SK-N-SH treated with all-trans-retinoic acid at 6 μM for 48 hours (cell line): ENCODE measurements at regions not wholly inside any gene's neighbourhood (a gene's known extent, or its start where the extent isn't known, plus 50 kb on each side); places are given as distances from the start of the nearest gene placed in this dataset.

Source experiments
- ATAC-seq: fragments of 200-7000 bp; cut with Tn5 transposase; 3 replicates; pipeline ENCODE4 v1.9.1; 2020; ENCODE audit warnings: mild to moderate bottlenecking, moderate library complexity
- BACH2 ChIP-seq: fragments of 250-450 bp; sonication (Bioruptor Pico); IDR thresholded peaks from 2 replicates; pipeline ENCODE4 v1.9.0; 2021; ENCODE audit warnings: mild to moderate bottlenecking, borderline replicate concordance
- CSDC2 ChIP-seq: fragments of 250-450 bp; sonication (Bioruptor Pico); IDR thresholded peaks from 2 replicates; pipeline ENCODE4 v1.5.0; 2020; ENCODE audit warnings: mild to moderate bottlenecking, moderate library complexity
- ESRRG ChIP-seq: fragments of 250-450 bp; sonication (Bioruptor Pico); IDR thresholded peaks from 2 replicates; pipeline ENCODE4 v1.6.1; 2021; ENCODE audit warnings: mild to moderate bottlenecking
- GLIS3 ChIP-seq: fragments of 250-450 bp; sonication (Bioruptor Pico); IDR thresholded peaks from 2 replicates; pipeline ENCODE4 v1.5.0; 2020; ENCODE audit warnings: mild to moderate bottlenecking, moderate library complexity
- OSR1 ChIP-seq: fragments of 250-450 bp; sonication (Bioruptor Pico); IDR thresholded peaks from 2 replicates; pipeline ENCODE4 v1.8.0; 2022; ENCODE audit warnings: moderate library complexity, mild to moderate bottlenecking, inconsistent platforms
- PPARA ChIP-seq: fragments of 250-450 bp; sonication (Bioruptor Pico); IDR thresholded peaks from 2 replicates; pipeline ENCODE4 v1.5.0; 2020; ENCODE audit warnings: mild to moderate bottlenecking, borderline replicate concordance
- RARB ChIP-seq: fragments of 250-450 bp; sonication (Bioruptor Pico); IDR thresholded peaks from 2 replicates; pipeline ENCODE4 v1.8.0; 2021; ENCODE audit warnings: mild to moderate bottlenecking, moderate library complexity
- SNAI2 ChIP-seq: fragments of 250-450 bp; sonication (Bioruptor Pico); IDR thresholded peaks from 2 replicates; pipeline ENCODE4 v1.5.0; 2020; ENCODE audit warnings: mild to moderate bottlenecking, moderate library complexity
- TCF4 ChIP-seq: fragments of 250-450 bp; sonication (Bioruptor Pico); IDR thresholded peaks from 2 replicates; pipeline ENCODE4 v1.8.0; 2021; ENCODE audit warnings: mild to moderate bottlenecking, moderate library complexity, borderline replicate concordance
- TOX ChIP-seq: fragments of 250-450 bp; sonication (Bioruptor Pico); IDR thresholded peaks from 2 replicates; pipeline ENCODE4 v1.8.0; 2021; ENCODE audit warnings: mild to moderate bottlenecking, moderate library complexity, borderline replicate concordance
- ZC3H10 ChIP-seq: fragments of 250-450 bp; sonication (Bioruptor Pico); IDR thresholded peaks from 2 replicates; pipeline ENCODE4 v1.5.1; 2021; ENCODE audit warnings: mild to moderate bottlenecking, moderate library complexity
- ZFP3 ChIP-seq: fragments of 250-450 bp; sonication (Bioruptor Pico); IDR thresholded peaks from 2 replicates; pipeline ENCODE4 v1.5.0; 2020; ENCODE audit warnings: mild to moderate bottlenecking, moderate library complexity
- ZFP30 ChIP-seq: fragments of 450-650 bp; formaldehyde crosslinking; IDR thresholded peaks from 2 replicates; pipeline ENCODE4 v1.5.0; 2022; ENCODE audit warnings: mild to moderate bottlenecking, moderate library complexity
- ZNF565 ChIP-seq: fragments of 450-650 bp; formaldehyde crosslinking; conservative IDR thresholded peaks from 2 replicates; pipeline ENCODE4 v1.5.0; 2020; ENCODE audit warnings: low read depth, mild to moderate bottlenecking, moderate library complexity
- ZNF70 ChIP-seq: fragments of 450-650 bp; formaldehyde crosslinking; IDR thresholded peaks from 2 replicates; pipeline ENCODE4 v1.5.0; 2020; ENCODE audit warnings: mild to moderate bottlenecking, moderate library complexity
- ZNF8 ChIP-seq: fragments of 450-650 bp; formaldehyde crosslinking; IDR thresholded peaks from 2 replicates; pipeline ENCODE4 v1.5.0; 2020; ENCODE audit warnings: mild to moderate bottlenecking, moderate library complexity
- TF ChIP-seq, protein P1 (sequence below): fragments of 250-450 bp; sonication (Bioruptor Pico); IDR thresholded peaks from 2 replicates; pipeline ENCODE4 v1.8.0; 2021; ENCODE audit warnings: low read depth, mild to moderate bottlenecking, moderate library complexity, borderline replicate concordance
- TF ChIP-seq, protein P2 (sequence below): fragments of 250-450 bp; sonication (Bioruptor Pico); IDR thresholded peaks from 2 replicates; pipeline ENCODE4 v1.5.0; 2020; ENCODE audit warnings: mild to moderate bottlenecking, moderate library complexity
- TF ChIP-seq, protein P3 (sequence below): fragments of 250-450 bp; sonication (Bioruptor Pico); IDR thresholded peaks from 2 replicates; pipeline ENCODE4 v1.5.1; 2020; ENCODE audit warnings: low read depth, mild to moderate bottlenecking, moderate library complexity
- TF ChIP-seq, protein P4 (sequence below): fragments of 250-450 bp; sonication (Bioruptor Pico); IDR thresholded peaks from 2 replicates; pipeline ENCODE4 v1.5.1; 2021; ENCODE audit warnings: mild to moderate bottlenecking, moderate library complexity

DNA sequence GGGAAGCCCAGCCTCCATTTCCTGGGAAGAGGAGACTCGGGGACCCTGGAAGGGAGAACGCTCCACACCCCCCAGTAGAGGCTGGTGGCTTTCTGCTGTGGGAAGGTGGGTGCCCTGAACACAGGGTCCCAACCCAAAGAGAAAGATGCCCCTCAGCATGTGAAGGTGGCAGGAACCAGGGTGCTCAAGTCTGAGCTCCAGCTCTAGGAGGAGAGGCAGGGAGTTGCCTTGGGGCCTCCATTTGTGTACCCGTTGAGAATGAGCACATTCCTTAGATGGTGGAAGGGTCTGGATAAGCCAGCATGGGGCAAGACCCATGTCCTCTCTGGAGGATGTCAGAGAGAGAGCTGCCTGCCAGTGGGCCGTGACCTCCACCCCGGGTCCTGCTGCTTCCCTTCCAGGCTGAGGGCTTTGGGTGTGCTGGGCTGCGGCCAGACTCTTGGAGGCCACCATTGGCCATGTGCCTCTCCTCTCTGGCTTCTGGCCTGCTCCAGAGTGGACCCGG, 212.4 kb downstream of the TBC1D2B start:
- TF ChIP-seq ESRRG (CRISPR knock-in tag) (no peak), RARB (CRISPR knock-in tag) (no peak), ZNF565 (no peak), ZNF8 (CRISPR knock-in tag) (no peak), TOX (no peak), GLIS3 (CRISPR knock-in tag) (no peak)
- TF ChIP-seq, protein P1, sequence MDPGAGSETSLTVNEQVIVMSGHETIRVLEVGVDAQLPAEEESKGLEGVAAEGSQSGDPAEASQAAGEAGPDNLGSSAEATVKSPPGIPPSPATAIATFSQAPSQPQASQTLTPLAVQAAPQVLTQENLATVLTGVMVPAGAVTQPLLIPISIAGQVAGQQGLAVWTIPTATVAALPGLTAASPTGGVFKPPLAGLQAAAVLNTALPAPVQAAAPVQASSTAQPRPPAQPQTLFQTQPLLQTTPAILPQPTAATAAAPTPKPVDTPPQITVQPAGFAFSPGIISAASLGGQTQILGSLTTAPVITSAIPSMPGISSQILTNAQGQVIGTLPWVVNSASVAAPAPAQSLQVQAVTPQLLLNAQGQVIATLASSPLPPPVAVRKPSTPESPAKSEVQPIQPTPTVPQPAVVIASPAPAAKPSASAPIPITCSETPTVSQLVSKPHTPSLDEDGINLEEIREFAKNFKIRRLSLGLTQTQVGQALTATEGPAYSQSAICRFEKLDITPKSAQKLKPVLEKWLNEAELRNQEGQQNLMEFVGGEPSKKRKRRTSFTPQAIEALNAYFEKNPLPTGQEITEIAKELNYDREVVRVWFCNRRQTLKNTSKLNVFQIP (CRISPR knock-in tag): no peak
- TF ChIP-seq, protein P2, sequence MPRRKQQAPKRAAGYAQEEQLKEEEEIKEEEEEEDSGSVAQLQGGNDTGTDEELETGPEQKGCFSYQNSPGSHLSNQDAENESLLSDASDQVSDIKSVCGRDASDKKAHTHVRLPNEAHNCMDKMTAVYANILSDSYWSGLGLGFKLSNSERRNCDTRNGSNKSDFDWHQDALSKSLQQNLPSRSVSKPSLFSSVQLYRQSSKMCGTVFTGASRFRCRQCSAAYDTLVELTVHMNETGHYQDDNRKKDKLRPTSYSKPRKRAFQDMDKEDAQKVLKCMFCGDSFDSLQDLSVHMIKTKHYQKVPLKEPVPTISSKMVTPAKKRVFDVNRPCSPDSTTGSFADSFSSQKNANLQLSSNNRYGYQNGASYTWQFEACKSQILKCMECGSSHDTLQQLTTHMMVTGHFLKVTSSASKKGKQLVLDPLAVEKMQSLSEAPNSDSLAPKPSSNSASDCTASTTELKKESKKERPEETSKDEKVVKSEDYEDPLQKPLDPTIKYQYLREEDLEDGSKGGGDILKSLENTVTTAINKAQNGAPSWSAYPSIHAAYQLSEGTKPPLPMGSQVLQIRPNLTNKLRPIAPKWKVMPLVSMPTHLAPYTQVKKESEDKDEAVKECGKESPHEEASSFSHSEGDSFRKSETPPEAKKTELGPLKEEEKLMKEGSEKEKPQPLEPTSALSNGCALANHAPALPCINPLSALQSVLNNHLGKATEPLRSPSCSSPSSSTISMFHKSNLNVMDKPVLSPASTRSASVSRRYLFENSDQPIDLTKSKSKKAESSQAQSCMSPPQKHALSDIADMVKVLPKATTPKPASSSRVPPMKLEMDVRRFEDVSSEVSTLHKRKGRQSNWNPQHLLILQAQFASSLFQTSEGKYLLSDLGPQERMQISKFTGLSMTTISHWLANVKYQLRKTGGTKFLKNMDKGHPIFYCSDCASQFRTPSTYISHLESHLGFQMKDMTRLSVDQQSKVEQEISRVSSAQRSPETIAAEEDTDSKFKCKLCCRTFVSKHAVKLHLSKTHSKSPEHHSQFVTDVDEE: no peak
- no peak for ATAC-seq

DNA sequence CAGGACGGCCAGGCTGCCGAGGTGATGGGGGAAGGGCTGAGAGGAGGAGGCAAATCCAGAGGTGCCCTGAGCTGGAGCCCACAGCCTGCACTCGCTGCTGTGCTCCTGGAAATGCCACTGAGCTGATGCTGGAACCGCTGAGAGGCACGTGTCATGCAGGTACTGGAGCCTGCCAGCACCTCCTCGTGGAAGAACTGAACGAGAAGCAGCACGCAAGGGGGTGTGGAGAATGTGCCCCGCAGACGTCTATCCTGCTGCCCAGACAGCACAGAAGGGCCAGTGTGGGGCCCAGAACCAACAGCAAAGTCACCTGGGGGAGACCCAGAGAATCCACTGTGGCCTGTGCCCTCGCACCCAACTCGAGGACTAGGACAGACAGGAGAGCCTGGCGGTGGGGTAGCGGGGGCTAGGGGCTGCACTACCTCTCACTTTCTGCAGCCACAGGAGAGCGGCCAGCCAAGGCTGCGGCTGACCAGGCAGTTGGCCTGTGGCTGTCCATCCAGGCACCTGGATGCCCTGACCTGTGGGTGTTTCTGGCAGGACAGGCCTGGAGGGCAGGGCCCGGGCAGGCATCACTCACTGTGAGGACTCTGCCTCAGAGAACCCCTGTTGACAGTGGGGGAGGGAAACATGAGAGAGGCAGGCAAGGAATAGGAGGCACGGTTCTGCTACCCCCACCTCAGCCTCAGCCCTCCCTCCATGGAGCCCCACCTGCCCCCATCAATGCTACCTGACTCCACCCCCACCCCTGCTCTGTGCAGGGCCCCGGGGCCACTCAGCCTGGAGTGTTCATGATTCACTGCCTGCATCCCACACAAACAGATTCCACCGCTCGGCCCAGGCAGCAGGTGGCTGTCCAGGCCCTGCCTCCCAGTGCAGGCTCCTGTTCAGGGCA, 213.1 kb downstream of the TBC1D2B start:
- TF ChIP-seq, protein P1 (CRISPR knock-in tag): no peak
- no peak for ATAC-seq

DNA sequence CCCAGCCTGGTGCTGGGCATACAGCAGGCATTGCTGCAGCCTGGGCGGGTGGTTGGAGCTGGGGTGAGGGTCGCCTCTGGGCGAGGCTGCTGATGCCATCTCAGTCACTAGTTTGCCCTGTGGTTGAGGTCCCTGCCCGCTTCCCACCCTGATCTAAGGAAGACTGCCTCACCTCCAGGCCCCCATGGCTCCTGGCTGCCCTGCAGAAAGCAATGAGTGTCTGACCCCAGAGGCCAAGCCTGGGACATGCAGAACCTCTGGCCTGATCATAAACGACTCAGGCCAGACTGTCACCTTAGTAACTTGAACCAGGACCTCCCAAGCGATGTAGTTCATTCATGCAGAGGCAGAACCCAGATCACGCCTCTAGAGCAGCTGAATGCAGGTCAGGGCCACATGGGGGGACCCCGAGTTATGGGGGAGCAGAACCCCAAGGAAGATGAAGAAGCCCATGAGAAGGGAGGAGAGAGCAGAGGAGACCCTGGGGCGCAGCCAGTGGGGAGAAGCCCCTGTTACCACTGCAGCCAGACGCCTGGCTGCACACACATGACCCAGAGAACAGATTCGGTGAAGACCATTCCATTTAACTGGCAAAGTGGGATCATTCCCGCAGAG, 213.9 kb downstream of the TBC1D2B start:
- no peak for ATAC-seq
- TF ChIP-seq CSDC2 (CRISPR knock-in tag) (no peak), TOX (no peak)
- TF ChIP-seq, protein P2: no peak
- TF ChIP-seq, all 23 proteins: peak for 0

DNA sequence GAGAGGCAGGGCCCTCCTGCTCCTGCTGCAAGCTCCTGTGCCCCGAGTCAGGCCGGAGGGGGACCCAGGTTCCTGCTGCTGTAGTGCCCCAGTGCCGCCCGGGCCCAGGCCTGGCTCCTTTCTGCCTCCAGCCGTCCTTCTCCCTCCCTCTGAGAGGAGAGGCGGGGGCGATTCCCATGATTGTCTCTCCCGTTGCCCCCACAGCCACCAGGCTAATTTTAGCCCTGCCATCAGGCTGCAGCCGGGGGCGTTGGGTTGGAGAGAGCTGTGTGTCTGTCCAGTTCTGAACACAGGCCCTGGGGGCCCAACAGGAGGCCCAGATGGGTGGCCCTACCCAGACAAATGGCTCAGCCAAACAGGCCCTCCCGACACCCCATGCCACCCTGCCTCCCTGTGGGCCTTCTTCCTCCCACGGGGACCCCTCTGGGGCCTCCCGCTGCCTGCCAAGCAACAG, 214.8 kb downstream of the TBC1D2B start:
- no peak for ATAC-seq
- TF ChIP-seq PPARA (CRISPR knock-in tag) (no peak), CSDC2 (CRISPR knock-in tag) (no peak), GLIS3 (CRISPR knock-in tag) (no peak), ZNF70 (CRISPR knock-in tag) (no peak), ZFP30 (CRISPR knock-in tag) (no peak), ZFP3 (no peak), TOX (no peak), BACH2 (CRISPR knock-in tag) (no peak), ZNF8 (CRISPR knock-in tag) (no peak), OSR1 (CRISPR knock-in tag) (no peak), TCF4 (CRISPR knock-in tag) (no peak), ZNF565 (no peak), ZC3H10 (CRISPR knock-in tag) (no peak), SNAI2 (CRISPR knock-in tag) (no peak)
- TF ChIP-seq, protein P3, sequence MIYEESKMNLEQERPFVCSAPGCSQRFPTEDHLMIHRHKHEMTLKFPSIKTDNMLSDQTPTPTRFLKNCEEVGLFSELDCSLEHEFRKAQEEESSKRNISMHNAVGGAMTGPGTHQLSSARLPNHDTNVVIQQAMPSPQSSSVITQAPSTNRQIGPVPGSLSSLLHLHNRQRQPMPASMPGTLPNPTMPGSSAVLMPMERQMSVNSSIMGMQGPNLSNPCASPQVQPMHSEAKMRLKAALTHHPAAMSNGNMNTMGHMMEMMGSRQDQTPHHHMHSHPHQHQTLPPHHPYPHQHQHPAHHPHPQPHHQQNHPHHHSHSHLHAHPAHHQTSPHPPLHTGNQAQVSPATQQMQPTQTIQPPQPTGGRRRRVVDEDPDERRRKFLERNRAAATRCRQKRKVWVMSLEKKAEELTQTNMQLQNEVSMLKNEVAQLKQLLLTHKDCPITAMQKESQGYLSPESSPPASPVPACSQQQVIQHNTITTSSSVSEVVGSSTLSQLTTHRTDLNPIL (CRISPR knock-in tag): no peak
- TF ChIP-seq, protein P4, sequence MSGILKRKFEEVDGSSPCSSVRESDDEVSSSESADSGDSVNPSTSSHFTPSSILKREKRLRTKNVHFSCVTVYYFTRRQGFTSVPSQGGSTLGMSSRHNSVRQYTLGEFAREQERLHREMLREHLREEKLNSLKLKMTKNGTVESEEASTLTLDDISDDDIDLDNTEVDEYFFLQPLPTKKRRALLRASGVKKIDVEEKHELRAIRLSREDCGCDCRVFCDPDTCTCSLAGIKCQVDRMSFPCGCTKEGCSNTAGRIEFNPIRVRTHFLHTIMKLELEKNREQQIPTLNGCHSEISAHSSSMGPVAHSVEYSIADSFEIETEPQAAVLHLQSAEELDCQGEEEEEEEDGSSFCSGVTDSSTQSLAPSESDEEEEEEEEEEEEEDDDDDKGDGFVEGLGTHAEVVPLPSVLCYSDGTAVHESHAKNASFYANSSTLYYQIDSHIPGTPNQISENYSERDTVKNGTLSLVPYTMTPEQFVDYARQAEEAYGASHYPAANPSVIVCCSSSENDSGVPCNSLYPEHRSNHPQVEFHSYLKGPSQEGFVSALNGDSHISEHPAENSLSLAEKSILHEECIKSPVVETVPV (CRISPR knock-in tag): no peak
